Ovary (tissue), 7 donors: ENCODE measurements at regions not wholly inside any gene's neighbourhood (a gene's known extent, or its start where the extent isn't known, plus 50 kb on each side); places are given as distances from the start of the nearest gene placed in this dataset.

Source experiments
- DNase-seq, 5 donors: peaks; one replicate each; pipeline ENCODE4 v3.0.0-alpha.2; 2019 to 2020
- H3K27ac ChIP-seq, 2 donors: fragments of 200-600 bp; one replicate each; pipeline versions ENCODE4 v1.5.1 to v1.8.0; 2019 to 2022
- H3K27me3 ChIP-seq: fragments of 200-600 bp; one replicate; pipeline ENCODE4 v1.8.0; 2022
- H3K36me3 ChIP-seq: fragments of 200-600 bp; sonication (generic); one replicate; pipeline ENCODE4 v1.5.1; 2019
- H3K4me1 ChIP-seq: one replicate; pipeline ENCODE4 v1.8.1; 2013; ENCODE audit warnings: mild to moderate bottlenecking, moderate library complexity; ENCODE audit not compliant: insufficient read depth
- H3K4me3 ChIP-seq: fragments of 200-600 bp; sonication (generic); one replicate; pipeline ENCODE4 v1.5.1; 2017
- H3K9me3 ChIP-seq, 2 donors: fragments of 200-600 bp in 1 of 2; sonication (generic) in 1 of 2; one replicate each; pipeline versions ENCODE4 v1.5.1 to v1.8.1; 2013 to 2019; ENCODE audit warnings: mild to moderate bottlenecking in 1 of 2, moderate library complexity in 1 of 2
- EP300 ChIP-seq: sonication (generic); formaldehyde crosslinking; IDR thresholded peaks from one replicate; pipeline ENCODE4 v1.6.1; 2017; ENCODE audit warnings: antibody characterized with exemption
- POLR2A ChIP-seq: fragments of 450-650 bp; IDR thresholded peaks from one replicate; pipeline ENCODE4 v1.6.1; 2017; ENCODE audit warnings: antibody characterized with exemption, mild to moderate bottlenecking, moderate library complexity
- WGBS, 3 donors: extraction: QIAGEN DNeasy Blood & Tissue Kit in 1 of 3; methylation state at CpG; one replicate each; pipeline versions ENCODE4 v1.1.5 to v1.1.7; 2013 to 2017; 5-methylcytosine and 5-hydroxymethylcytosine counted together
- intact Hi-C, 4 donors: fragments of 100-400 bp; cut with DNase I; formaldehyde crosslinking; loops; one replicate each; pipeline versions ENCODE4 v1.11.0 to v1.15.1; 2022 to 2023
- TF ChIP-seq, protein P1 (sequence below), 3 donors: fragments of 450-650 bp in 2 of 3; fragments of 200-600 bp in 1 of 3; IDR thresholded peaks; one replicate each; pipeline versions ENCODE4 v1.5.1 to v1.8.0; 2016 to 2022; ENCODE audit warnings: antibody characterized with exemption in 3 of 3, mild to moderate bottlenecking in 1 of 3
- donor health status: DM: no; HTN: no; CAD: no; lungs with moderate emphysema.
- donor health status: DM: no; HTN: no; CAD: no.
- donor health status: Bipolar disorder and iron deficiency.
- donor health status: DM: no; HTN: no; CAD: no.
- donor health status: DM: yes; HTN: yes; CAD: no.

DNA sequence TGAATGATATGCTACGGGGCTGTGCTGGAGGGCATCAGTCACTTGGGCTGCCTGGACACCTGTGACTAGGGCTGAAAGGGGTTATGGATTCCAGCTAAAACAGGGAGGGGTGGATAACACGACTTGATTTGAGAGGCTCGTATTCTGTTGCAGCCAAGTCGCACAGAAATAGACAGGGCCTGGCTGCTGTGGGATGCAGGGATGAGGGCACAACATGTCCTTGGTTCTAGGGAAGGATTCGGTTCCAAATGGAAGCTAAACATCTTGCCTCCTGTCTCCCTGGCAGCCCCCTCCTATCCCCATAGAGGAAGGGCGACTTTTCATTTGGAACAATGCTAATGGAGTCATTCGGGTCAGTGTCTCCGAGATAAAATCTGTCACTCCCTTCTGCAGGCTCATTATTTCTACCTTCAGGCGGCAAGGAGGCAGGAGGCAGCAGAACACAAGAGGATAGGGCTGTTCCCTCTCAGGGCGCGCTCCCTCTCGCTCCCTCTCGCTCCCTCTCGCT, 433.8 kb upstream of the RBMS3 start:
- no peak for TF ChIP-seq POLR2A
- no peak for TF ChIP-seq EP300
- no peak overlapping the region for H3K4me3 ChIP-seq
- no peak for DNase-seq
- no peaks in the 10 kb centered on the region for H3K36me3 ChIP-seq
- no peaks in the 10 kb centered on the region for H3K9me3 ChIP-seq
- 85 to 87% (median 86%) methylated on average over 14 of the region's 14 CpGs for WGBS, 3 donors
- no peaks in the 10 kb centered on the region for H3K4me1 ChIP-seq
- intact Hi-C loops, result no loop called here
- no peak overlapping the region for H3K27ac ChIP-seq
- H3K27me3 ChIP-seq, result no peaks in the 10 kb centered on the region

DNA sequence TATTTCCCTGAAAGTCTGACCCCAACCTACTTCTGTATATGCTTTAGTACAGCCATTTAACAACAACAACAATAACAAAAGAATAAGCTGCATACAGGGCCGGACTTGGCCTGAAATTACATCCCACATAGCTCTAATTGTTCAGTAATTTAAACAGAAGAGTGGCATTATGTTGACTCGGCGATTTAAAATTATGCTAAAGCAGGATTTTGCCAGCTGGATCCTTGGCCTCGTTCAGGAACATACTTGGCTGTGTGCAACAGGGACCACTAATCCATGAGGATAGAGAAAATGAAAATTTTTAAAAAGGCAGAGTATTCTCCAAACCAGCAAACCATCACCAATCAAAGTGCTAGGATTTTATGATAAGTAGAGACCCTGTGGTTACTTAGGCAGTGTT, 433.1 kb upstream of the RBMS3 start:
- intact Hi-C loops, result no loop called here
- H3K27me3 ChIP-seq, result no peaks in the 10 kb centered on the region
- no peaks in the 10 kb centered on the region for H3K4me1 ChIP-seq
- no peak overlapping the region for H3K27ac ChIP-seq
- DNase-seq, result no peak
- WGBS, 3 donors, result 33 to 50% (median 35%) methylated on average over 4 of the region's 4 CpGs
- H3K36me3 ChIP-seq, result no peaks in the 10 kb centered on the region
- H3K9me3 ChIP-seq, result no peaks in the 10 kb centered on the region
- TF ChIP-seq POLR2A (no peak), EP300 (no peak)
- TF ChIP-seq, protein P1, sequence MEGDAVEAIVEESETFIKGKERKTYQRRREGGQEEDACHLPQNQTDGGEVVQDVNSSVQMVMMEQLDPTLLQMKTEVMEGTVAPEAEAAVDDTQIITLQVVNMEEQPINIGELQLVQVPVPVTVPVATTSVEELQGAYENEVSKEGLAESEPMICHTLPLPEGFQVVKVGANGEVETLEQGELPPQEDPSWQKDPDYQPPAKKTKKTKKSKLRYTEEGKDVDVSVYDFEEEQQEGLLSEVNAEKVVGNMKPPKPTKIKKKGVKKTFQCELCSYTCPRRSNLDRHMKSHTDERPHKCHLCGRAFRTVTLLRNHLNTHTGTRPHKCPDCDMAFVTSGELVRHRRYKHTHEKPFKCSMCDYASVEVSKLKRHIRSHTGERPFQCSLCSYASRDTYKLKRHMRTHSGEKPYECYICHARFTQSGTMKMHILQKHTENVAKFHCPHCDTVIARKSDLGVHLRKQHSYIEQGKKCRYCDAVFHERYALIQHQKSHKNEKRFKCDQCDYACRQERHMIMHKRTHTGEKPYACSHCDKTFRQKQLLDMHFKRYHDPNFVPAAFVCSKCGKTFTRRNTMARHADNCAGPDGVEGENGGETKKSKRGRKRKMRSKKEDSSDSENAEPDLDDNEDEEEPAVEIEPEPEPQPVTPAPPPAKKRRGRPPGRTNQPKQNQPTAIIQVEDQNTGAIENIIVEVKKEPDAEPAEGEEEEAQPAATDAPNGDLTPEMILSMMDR (IDR thresholded peaks at IDR 0.05), result no peak
- no peak overlapping the region for H3K4me3 ChIP-seq

DNA sequence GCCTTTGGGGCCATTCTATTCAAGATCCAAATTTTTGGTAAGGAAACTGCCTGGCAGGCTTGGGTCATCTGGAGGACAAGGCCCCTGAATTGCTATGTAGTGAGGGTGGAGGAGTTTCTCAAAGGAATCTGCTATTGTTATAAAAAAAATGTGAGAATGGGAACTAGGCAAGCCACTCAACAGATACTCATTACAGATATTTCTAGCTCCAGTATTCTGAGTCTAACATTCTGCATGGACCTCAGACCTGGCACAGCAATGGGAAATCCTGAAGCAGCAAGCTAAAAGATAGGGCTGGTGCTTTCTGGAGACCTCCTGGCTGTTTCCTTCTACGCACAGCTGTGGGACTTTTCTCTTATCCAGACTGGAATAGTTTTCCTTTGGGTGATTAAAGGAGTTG, 430.7 kb upstream of the RBMS3 start:
- H3K36me3 ChIP-seq, result no peaks in the 10 kb centered on the region
- H3K4me1 ChIP-seq, result no peaks in the 10 kb centered on the region
- no peak overlapping the region for H3K27ac ChIP-seq
- H3K4me3 ChIP-seq, result no peak overlapping the region
- no peak for DNase-seq
- no peaks in the 10 kb centered on the region for H3K9me3 ChIP-seq
- WGBS, 3 donors, result 26 to 45% (median 42%) methylated on average over 1 of the region's 1 CpG
- no peaks in the 10 kb centered on the region for H3K27me3 ChIP-seq
- intact Hi-C loops, result no loop called here
- TF ChIP-seq, protein P1 (IDR thresholded peaks at IDR 0.05), result no peak
- TF ChIP-seq POLR2A (no peak), EP300 (no peak)

DNA sequence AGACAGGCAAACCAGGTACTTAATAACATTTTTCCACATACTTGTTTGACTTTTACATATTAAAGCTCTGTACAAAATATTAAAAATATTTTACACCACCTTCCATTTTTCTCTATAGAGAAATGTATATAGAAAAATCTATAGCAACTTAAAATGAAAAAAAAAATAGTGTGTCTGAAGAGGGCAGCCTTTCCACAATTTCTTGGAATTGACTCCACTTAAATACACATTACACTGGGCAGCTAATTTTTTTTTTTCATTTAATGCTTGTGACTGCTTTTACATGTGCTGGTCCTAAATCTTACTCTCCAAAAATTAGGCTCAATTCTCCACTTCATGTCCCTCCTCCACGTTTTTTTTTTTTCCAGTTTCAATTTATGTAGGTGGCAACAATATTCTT, 427.0 kb upstream of the RBMS3 start:
- Histone ChIP-seq H3K27ac (no peak overlapping the region), H3K4me3 (no peak overlapping the region), H3K27me3 (no peaks in the 10 kb centered on the region), H3K36me3 (no peaks in the 10 kb centered on the region), H3K9me3 (no peaks in the 10 kb centered on the region), H3K4me1 (no peaks in the 10 kb centered on the region)
- intact Hi-C loops, result no loop called here
- no peak for DNase-seq
- TF ChIP-seq, protein P1 (IDR thresholded peaks at IDR 0.05), result no peak
- TF ChIP-seq POLR2A (no peak), EP300 (no peak)
- WGBS, 3 donors, result 31 to 47% (median 37%) methylated on average over 1 of the region's 1 CpG

DNA sequence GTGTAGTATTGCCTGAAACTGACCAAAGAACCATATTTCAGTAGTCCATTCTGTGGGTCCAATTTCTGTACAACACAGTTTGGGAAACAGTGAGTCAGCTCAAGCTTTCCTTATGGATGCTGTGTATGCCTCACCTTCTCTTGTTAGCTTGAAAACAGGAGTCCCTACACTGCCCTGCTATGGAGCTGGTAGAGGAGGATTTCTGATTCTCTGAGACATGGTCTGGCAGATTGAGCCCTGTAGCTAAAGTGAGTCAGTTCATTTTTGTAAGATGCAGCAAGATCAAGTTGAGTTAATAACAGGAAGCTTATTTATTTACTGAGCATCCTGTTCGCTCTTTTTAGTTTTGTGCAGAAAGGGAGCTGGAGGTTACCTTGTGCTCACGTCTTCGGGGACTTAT, 424.1 kb upstream of the RBMS3 start:
- H3K4me3 ChIP-seq, result no peak overlapping the region
- H3K9me3 ChIP-seq, result no peaks in the 10 kb centered on the region
- H3K36me3 ChIP-seq, result no peaks in the 10 kb centered on the region
- no peaks in the 10 kb centered on the region for H3K4me1 ChIP-seq
- H3K27me3 ChIP-seq, result no peaks in the 10 kb centered on the region
- no peak overlapping the region for H3K27ac ChIP-seq
- WGBS, 3 donors, result 85 to 88% (median 86%) methylated on average over 3 of the region's 3 CpGs
- intact Hi-C loops, result no loop called here
- TF ChIP-seq EP300, result no peak
- TF ChIP-seq POLR2A, result no peak
- TF ChIP-seq, protein P1 (IDR thresholded peaks at IDR 0.05), result no peak
- no peak for DNase-seq
